Lung (tissue), 11 donors: ENCODE measurements at regions not wholly inside any gene's neighbourhood (a gene's known extent, or its start where the extent isn't known, plus 50 kb on each side); places are given as distances from the start of the nearest gene placed in this dataset.

ENCODE experiments used
- ATAC-seq: fragments of 200-7000 bp; cut with Tn5 transposase; one replicate; pipeline ENCODE4 v1.9.1; 2020; ENCODE audit warnings: moderate number of reproducible peaks; ENCODE audit not compliant: insufficient read depth, low FRiP score
- DNase-seq, 3 donors: peaks; one replicate each; pipeline ENCODE4 v3.0.0-alpha.2; 2013 to 2017
- H3K27ac ChIP-seq, 2 donors: one replicate each; pipeline ENCODE4 v1.5.1; 2013; ENCODE audit warnings: mild to moderate bottlenecking in 2 of 2, moderate library complexity in 2 of 2, control low read depth in 1 of 2, inconsistent platforms in 1 of 2, low read depth in 1 of 2, low read length in 1 of 2
- H3K27me3 ChIP-seq, 3 donors: one replicate each; pipeline ENCODE4 v1.5.1; 2013; ENCODE audit warnings: low read length in 2 of 3; ENCODE audit not compliant: control insufficient read depth in 3 of 3, insufficient read depth in 3 of 3
- H3K36me3 ChIP-seq, 4 donors: one replicate each; pipeline ENCODE4 v1.5.1; 2013; ENCODE audit warnings: low read length in 4 of 4, mild to moderate bottlenecking in 1 of 4, moderate library complexity in 1 of 4; ENCODE audit not compliant: control insufficient read depth in 4 of 4, insufficient read depth in 4 of 4
- H3K4me1 ChIP-seq, 5 donors: one replicate each; pipeline ENCODE4 v1.5.1; 2013; ENCODE audit warnings: low read length in 5 of 5, mild to moderate bottlenecking in 2 of 5, moderate library complexity in 1 of 5; ENCODE audit not compliant: control insufficient read depth in 5 of 5, insufficient read depth in 5 of 5
- H3K4me3 ChIP-seq: one replicate; pipeline ENCODE4 v1.5.1; 2013; ENCODE audit warnings: mild to moderate bottlenecking, control low read depth, moderate library complexity
- H3K9ac ChIP-seq, 2 donors: one replicate each; pipeline ENCODE4 v1.5.1; 2013; ENCODE audit warnings: low read length in 2 of 2, control low read depth in 1 of 2; ENCODE audit not compliant: insufficient read depth in 1 of 2
- H3K9me3 ChIP-seq, 4 donors: one replicate each; pipeline ENCODE4 v1.5.1; 2013; ENCODE audit warnings: low read length in 3 of 4, mild to moderate bottlenecking in 1 of 4, moderate library complexity in 1 of 4; ENCODE audit not compliant: control insufficient read depth in 4 of 4, insufficient read depth in 3 of 4
- CTCF ChIP-seq: IDR thresholded peaks from 2 replicates; pipeline ENCODE4 v1.5.1; 2012; ENCODE audit warnings: mild to moderate bottlenecking; ENCODE audit errors: control extremely low read depth, extremely low read depth
- WGBS, 2 donors: extraction: QIAGEN DNeasy Blood & Tissue Kit; methylation state at CpG; one replicate each; pipeline ENCODE4 v1.1.7; 2013; 5-methylcytosine and 5-hydroxymethylcytosine counted together
- donor health status: control.
- donor health status: control.
- donor health status: Bipolar disorder and iron deficiency.
- donor health status: healthy.
- donor health status: DM: yes; HTN: yes; CAD: no.

- Histone ChIP-seq H3K36me3 (no peaks in the 10 kb centered on the region), H3K9ac (no peak overlapping the region), H3K27ac (no peak overlapping the region), H3K4me1 (peaks cover 0 to 11% (median 0%) of the 10 kb centered on the region in 5 donors), H3K27me3 (no peaks in the 10 kb centered on the region), H3K9me3 (no peaks in the 10 kb centered on the region), H3K4me3 (no peak overlapping the region)
- 52 to 58% methylated on average over 5 of the region's 5 CpGs for WGBS, 2 donors
- DNase-seq (no peak), ATAC-seq (no peak)
- TF ChIP-seq CTCF, result no peak
These were observed 591.9 kb downstream of the DACH1 start for GRCh38 chr13:71274923-71275608.

GRCh38 chr13:71261256-71261655 lies 605.7 kb downstream of the DACH1 start:
- Histone ChIP-seq H3K9me3 (no peaks in the 10 kb centered on the region), H3K9ac (no peak overlapping the region), H3K4me1 (peaks cover 0 to 7% (median 0%) of the 10 kb centered on the region in 5 donors), H3K36me3 (no peaks in the 10 kb centered on the region), H3K4me3 (no peak overlapping the region), H3K27me3 (no peaks in the 10 kb centered on the region), H3K27ac (no peak overlapping the region)
- no peak for TF ChIP-seq CTCF
- ATAC-seq (no peak), DNase-seq (no peak)
- WGBS, 2 donors, result 86 to 87% methylated on average over 1 of the region's 1 CpG

- WGBS, 2 donors, result 71 to 80% methylated on average over 1 of the region's 1 CpG
- Histone ChIP-seq H3K4me1 (peaks cover 0 to 7% (median 0%) of the 10 kb centered on the region in 5 donors), H3K9ac (no peak overlapping the region), H3K27ac (no peak overlapping the region), H3K36me3 (no peaks in the 10 kb centered on the region), H3K4me3 (no peak overlapping the region), H3K27me3 (no peaks in the 10 kb centered on the region), H3K9me3 (peaks cover 0 to 2% (median 0%) of the 10 kb centered on the region in 4 donors)
- no peak for TF ChIP-seq CTCF
- ATAC-seq (no peak), DNase-seq (no peak)
These were observed 606.8 kb downstream of the DACH1 start for GRCh38 chr13:71260246-71260645.

- H3K9ac ChIP-seq, result no peak overlapping the region
- peaks cover 0 to 2% (median 0%) of the 10 kb centered on the region in 4 donors for H3K9me3 ChIP-seq
- H3K4me3 ChIP-seq, result no peak overlapping the region
- ATAC-seq (no peak), DNase-seq (no peak)
- TF ChIP-seq CTCF, result no peak
- no peaks in the 10 kb centered on the region for H3K36me3 ChIP-seq
- no peaks in the 10 kb centered on the region for H3K27me3 ChIP-seq
- 88 to 98% methylated on average over 1 of the region's 1 CpG for WGBS, 2 donors
- no peak overlapping the region for H3K27ac ChIP-seq
- peaks cover 0 to 10% (median 0%) of the 10 kb centered on the region in 5 donors for H3K4me1 ChIP-seq
These were observed 611.4 kb downstream of the DACH1 start for GRCh38 chr13:71255633-71256032.
